ENCODE measurements at regions not wholly inside any gene's neighbourhood (a gene's known extent, or its start where the extent isn't known, plus 50 kb on each side); places are given as distances from the start of the nearest gene placed in this dataset.

DNA sequence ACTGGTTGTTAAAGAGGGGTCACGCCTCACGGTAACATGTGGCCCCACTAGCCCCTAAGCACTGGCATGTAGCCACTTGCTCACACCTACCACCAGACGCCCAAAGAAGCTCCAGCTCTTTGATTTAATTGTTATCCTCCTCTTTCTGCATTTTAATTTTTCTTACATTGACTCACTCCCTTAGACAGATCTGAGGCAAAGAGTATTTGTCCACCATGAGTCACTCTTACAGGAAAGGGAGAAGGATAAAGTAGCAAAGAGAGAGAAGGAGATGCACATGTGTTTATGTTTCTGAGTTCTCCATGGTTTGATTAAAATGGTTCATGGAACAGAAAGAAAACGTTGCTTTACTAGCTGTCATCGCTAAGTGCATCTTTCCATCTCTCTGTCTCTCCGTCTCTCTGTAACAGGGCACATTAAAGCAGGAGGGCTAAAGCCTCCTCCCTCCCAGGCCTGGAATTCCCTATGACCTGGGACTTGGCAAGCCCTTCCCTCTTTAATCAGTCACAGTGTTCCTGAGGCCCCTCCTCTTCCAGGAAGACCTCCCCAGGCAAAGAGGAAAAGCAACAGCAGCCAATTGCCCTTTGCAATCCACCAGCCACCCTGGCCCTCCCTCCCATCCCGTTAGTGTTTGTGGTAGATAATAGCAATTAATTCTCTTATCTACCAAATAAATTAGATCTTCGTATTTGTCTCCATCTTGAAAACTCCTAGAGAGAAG is 112.8 kb upstream of the TSHZ2 start:
- no peak for DNase-seq

DNA sequence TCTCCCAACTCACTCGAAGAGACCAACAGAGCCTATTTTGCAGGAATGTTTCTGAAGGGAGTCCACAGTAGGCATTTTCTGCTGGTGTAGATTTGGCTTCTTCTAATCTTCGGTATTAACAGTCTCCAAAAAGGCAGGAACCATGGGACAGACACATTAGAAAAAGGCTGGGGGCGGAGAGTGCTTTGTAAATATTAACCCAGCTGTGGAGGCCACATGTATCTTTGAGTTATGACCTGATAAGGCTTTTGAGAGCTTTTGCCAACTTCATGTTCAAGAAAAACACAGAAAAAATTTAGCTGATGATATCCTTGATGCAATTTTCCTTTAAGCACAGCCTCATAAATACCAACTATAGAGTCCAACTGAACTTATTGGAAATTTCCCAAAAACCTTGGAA is 119.4 kb upstream of the TSHZ2 start:
- no peak for DNase-seq

GRCh38 chr20:52847731-52848359 is 124.3 kb upstream of the TSHZ2 start:
- no peak for DNase-seq

- no peak for DNase-seq
Measured at GRCh38 chr20:52847029-52847660, 125.0 kb upstream of the TSHZ2 start.

DNA sequence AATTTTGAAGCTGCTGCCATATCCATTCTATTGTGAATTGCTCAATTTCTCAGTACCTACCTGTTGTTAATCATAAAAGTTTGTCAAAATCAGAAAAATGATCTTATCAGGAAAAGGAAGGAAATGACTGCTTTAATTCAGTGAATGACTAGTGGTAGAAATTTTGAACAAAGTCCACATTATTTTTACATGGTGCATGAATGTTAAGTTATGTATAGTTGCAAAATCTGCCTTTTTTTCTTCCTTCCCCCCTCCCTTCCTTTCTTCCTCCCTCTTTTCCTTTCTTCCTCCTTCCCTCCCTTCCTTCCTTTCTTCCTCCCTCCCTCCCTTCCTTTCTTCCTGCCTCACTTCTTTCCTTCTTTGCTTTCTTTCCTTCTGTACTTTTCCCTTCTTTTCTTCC is 127.1 kb upstream of the TSHZ2 start:
- DNase-seq, result no peak

- DNase-seq, result no peak
Measured at GRCh38 chr20:52843425-52843824, 128.7 kb upstream of the TSHZ2 start.

DNA sequence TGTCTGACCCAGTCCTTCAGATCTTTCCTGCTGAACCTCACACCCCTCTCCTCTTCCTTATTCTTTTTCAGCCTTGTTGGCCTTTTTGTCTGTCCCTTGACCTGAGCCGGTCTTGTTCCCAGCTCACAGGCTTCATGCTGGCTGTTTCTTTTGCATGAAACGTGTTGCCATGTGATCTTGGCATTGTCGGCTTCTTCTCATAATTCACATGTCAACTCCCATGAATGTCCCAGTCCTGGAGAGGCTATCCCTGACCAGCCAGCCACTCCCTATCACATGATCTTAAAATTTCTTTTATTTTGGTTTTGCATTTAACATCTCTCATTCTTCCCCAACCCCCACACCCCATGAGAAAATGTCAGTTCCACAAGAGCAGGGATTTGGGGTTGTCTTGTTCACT is 131.2 kb upstream of the TSHZ2 start:
- no peak for DNase-seq

GRCh38 chr20:52840041-52840440 is 132.1 kb upstream of the TSHZ2 start:
- DNase-seq, result no peak

DNA sequence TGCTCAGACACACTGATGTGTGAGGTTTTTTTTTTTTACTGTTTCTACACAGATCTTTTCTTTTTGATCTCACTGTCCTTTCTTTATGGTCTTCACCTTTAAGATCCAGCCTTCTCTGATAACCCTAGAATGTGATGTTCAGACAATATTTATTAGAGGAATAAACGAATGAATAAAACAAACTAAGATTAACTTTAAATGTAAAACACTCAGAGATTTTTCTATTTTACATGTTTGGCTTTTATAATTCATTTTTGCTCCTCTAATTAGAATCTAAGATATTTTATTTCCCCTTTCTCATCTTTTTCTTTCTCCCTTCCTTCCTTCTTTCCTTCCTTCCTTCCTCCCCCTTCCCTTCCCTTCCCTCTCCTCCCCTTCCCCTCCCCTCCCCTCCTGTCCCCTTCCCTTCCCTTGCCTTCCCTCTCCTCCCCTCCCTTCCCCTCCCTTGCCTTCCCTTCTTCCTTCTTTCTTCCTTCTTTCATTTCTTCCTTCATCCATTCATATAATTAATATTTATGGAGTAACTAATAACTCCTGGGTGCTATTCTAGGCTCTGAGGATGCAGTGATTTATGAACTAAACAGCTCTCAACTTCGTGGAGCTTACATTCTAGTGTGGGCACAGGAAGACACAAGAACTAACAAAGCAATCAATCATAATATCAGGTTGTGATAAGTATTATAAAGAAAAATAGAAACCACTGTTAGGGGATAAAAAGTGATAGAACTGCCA is 133.5 kb upstream of the TSHZ2 start:
- DNase-seq, result no peak

DNA sequence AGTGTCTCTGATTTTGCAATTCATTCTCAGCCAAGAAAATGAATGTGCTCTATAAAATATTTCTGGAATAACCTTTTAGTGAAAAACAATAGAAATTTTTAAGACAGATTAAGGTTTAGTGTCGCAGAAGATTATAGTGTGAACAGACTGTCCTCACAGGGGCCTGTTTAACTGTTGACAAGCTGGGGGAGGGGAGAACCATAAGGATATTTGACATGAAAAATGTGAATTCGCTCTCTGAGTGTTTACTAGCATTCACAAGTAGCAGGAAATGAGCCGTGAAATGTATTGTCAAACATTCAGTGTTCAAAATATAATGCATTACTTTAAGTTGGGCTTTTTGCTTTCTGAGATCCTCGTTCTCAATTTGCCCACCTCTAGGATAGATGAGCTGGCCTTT is 134.8 kb upstream of the TSHZ2 start:
- DNase-seq, result no peak

DNA sequence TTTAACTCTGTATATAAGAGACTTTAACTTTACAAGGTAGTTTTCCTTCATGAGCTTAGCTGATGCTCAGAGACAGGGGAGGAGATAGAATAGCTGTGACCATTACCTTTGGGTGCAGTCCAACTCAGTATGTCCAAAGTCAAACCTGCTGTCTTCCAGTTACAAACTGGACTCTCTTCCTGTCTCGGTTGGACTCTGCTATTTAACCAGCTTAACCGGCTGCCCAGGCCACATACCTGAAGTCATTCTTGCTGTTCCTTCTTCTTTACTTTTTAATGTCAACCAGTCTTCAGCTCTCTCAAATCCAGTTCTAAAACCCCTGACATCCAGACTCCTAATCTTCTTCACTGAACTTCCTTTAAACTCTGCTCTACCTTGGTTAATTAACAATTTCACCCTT is 138.3 kb upstream of the TSHZ2 start:
- no peak for DNase-seq

- no peak for DNase-seq
Measured at GRCh38 chr20:52832151-52832774, 139.9 kb upstream of the TSHZ2 start.

DNA sequence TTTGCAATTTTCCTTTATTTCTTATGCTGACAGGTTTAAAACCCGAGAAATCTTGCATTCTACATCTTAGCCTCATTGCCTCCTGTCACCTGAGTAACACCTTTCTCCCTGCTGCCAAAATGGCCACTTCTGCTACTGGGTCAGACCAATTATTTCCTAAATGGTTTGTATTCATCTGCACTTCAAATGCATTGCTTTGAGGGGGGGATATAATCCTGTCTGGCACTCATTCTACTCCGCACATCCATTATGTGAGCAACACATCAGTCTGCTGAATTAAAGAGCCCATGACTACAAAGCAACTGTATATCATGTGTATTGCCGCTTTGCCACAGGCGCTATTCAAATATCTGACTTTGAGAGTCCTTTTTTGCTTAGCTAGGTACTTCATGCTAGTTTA is 141.6 kb upstream of the TSHZ2 start:
- no peak for DNase-seq

DNA sequence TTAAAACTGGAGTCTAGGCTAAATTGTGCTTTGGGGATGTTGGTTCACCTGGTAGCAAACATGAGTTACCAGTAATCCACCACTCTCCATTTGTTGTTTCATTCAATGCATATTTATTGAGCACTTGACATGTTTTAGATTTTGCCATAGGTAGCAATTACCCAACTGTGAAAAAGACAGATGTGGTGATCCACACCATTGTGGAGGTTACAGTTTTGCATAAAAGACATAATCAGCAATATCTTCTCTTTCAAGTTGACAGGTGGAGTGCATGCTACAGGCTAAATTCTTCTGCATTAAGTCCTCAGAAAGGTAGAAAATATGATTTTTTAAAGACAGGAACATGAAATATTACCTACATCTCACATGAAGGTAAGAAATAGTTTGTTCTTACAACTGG is 143.0 kb upstream of the TSHZ2 start:
- DNase-seq, result no peak

- no peak for DNase-seq
Measured at GRCh38 chr20:52828199-52828598, 144.0 kb upstream of the TSHZ2 start.

DNA sequence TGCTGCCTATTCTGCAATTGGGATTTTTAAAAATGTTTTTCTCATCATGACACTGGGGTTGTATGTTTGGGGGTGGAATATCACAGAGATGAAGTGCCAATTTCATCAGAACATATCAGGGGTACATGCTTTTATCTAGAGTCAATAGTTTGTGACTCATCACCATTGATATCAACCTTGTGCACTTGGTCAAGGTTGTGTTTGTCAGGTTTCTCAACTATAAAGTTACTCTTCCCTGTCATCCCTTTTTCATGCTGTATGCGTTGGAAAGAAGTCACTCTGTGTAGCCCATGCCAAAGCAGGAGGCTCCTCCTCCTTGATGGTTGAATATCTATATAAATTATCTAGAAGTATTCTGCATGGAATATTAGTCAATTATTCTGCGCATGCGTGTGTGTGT is 145.4 kb upstream of the TSHZ2 start:
- no peak for DNase-seq

GRCh38 chr20:52826321-52826720 is 145.8 kb upstream of the TSHZ2 start:
- DNase-seq, result no peak

DNA sequence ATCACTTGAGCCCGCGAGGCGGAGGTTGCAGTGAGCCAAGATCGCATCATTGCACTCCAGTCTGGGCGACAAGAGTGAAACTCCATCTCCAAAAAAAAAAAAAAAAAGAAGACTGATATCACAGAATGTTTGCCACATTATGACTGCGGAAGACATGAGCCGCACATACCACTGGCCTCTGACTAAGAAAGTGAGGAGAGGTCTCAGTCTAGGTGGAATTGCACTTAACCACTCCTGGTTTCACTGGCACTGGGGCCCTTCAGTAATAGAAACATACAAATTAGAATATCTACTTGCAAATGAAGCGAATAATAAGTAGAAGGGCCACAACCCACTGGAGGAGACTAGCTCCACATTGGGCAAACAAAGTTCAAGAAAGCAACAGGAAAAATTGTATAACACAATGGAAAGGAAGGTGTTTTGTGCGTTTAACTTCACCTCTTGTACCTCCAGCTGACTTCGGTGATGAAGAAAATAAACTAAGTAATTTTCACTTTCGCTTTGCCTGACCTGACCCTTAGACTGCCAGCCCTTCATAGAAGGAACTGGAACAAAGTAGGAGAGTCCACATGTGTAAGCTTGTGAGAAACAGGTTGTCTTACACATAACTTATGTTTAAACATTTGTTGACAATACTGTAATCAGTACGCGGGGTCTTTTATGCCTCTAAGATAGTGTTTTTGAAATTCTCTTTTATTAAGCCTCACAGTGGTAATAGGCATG is 147.5 kb upstream of the TSHZ2 start:
- no peak for DNase-seq

DNA sequence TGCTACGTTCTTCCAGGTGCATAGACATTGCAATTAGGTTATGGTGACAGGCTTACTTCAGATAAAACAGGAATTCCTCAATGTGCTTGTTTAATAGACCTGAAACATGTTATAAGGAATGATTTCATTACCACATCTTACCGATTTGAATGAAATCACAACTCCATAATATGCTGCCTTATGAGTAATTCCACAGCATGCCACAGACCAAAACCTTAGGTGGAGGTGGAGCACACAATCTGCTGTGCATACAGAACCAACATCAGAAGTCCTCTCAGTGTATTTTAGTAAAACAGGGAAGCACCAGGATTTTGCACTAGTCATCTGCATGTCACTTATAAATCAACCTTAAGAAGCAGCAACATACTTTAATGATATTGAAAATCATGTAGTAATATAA is 148.9 kb upstream of the TSHZ2 start:
- no peak for DNase-seq

GRCh38 chr20:52820641-52821292 is 151.4 kb upstream of the TSHZ2 start:
- DNase-seq, result no peak

DNA sequence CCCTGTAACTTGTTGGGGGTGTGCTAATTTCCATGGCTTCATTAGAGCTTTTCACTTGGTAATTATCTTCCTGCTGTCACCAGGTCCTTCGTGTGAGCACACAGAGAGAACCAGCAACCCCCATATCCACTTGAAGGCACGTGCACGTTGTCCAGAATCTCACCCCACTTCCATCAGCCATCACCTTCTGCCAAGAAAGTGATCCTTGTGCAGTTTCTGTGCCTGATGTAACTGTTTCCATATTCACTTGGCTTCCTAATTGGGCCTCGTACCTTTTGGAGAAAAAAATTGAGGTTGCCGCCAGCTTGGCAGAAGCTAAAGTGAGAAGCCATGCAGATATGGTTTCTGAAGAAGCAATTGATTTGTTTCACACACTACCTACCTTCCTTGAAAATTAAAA is 153.7 kb upstream of the TSHZ2 start:
- DNase-seq, result no peak

GRCh38 chr20:52817981-52818380 is 154.2 kb upstream of the TSHZ2 start:
- DNase-seq, result no peak
